DMS114 treated with DMSO at 0.1 percent for 48 hours (cell line): ENCODE measurements at regions not wholly inside any gene's neighbourhood (a gene's known extent, or its start where the extent isn't known, plus 50 kb on each side); places are given as distances from the start of the nearest gene placed in this dataset.

Experiments used
- DNase-seq: peaks from one replicate; lab custom pipeline; 2025; ENCODE audit not compliant: unreplicated experiment; lab: John Stamatoyannopoulos, UW

GRCh38 chr4:38582445-38582844 lies 81.6 kb upstream of the KLF3 start:
- DNase-seq: no peak

GRCh38 chr4:38582889-38583470 lies 81.0 kb upstream of the KLF3 start:
- DNase-seq: no peak

- no peak for DNase-seq
Measured at GRCh38 chr4:38585871-38586270, 78.1 kb upstream of the KLF3 start.

- no peak for DNase-seq
Measured at GRCh38 chr4:38587106-38587505, 76.9 kb upstream of the KLF3 start.

GRCh38 chr4:38590046-38590445 lies 74.0 kb upstream of the KLF3 start:
- no peak for DNase-seq

GRCh38 chr4:38591617-38592337 lies 72.2 kb upstream of the KLF3 start:
- no peak for DNase-seq

GRCh38 chr4:38598489-38598888 lies 65.5 kb upstream of the KLF3 start:
- DNase-seq: no peak

GRCh38 chr4:38600575-38600974 lies 63.4 kb upstream of the KLF3 start:
- no peak for DNase-seq

GRCh38 chr4:38601244-38601915 lies 62.6 kb upstream of the KLF3 start:
- DNase-seq: no peak

GRCh38 chr4:38601916-38602291 lies 62.1 kb upstream of the KLF3 start:
- DNase-seq: no peak

GRCh38 chr4:38603652-38604051 lies 60.3 kb upstream of the KLF3 start:
- no peak for DNase-seq

GRCh38 chr4:38605181-38605752 lies 58.7 kb upstream of the KLF3 start:
- DNase-seq: no peak

- DNase-seq: no peak
Measured at GRCh38 chr4:38605753-38606586, 58.0 kb upstream of the KLF3 start.

GRCh38 chr4:38606587-38606905 lies 57.5 kb upstream of the KLF3 start:
- no peak for DNase-seq

- no peak for DNase-seq
Measured at GRCh38 chr4:38609614-38610013, 54.4 kb upstream of the KLF3 start.

- DNase-seq: no peak
Measured at GRCh38 chr4:38610521-38610920, 53.5 kb upstream of the KLF3 start.

- DNase-seq: no peak
Measured at GRCh38 chr4:38610966-38611431, 53.0 kb upstream of the KLF3 start.

GRCh38 chr4:38611676-38612075 lies 52.3 kb upstream of the KLF3 start:
- DNase-seq: no peak

GRCh38 chr4:38612646-38613414 lies 51.2 kb upstream of the KLF3 start:
- no peak for DNase-seq
